HL-60 (cell line): ENCODE measurements at regions not wholly inside any gene's neighbourhood (a gene's known extent, or its start where the extent isn't known, plus 50 kb on each side); places are given as distances from the start of the nearest gene placed in this dataset.

Experiments
- CTCF ChIP-seq: IDR thresholded peaks from one replicate; pipeline ENCODE4 v1.5.1; 2011; ENCODE audit warnings: low read length, control low read depth, inconsistent platforms; ENCODE audit not compliant: insufficient read depth
- GABPA ChIP-seq: IDR thresholded peaks from 2 replicates; pipeline ENCODE4 v1.6.1; 2012; ENCODE audit warnings: low read depth
- POLR2AphosphoS5 ChIP-seq: IDR thresholded peaks from 2 replicates; pipeline ENCODE4 v1.6.1; 2012; ENCODE audit warnings: low read depth
- REST ChIP-seq: IDR thresholded peaks from 2 replicates; pipeline ENCODE4 v1.6.1; 2012; ENCODE audit warnings: low read depth; ENCODE audit not compliant: insufficient replicate concordance

- TF ChIP-seq CTCF (no peak), POLR2AphosphoS5 (no peak), REST (no peak), GABPA (no peak)
Measured at GRCh38 chr20:4401601-4402000, 152.5 kb upstream of the ADRA1D start.
